Brain microvascular endothelial cell (primary cell): ENCODE measurements at regions not wholly inside any gene's neighbourhood (a gene's known extent, or its start where the extent isn't known, plus 50 kb on each side); places are given as distances from the start of the nearest gene placed in this dataset.

Source experiments
- DNase-seq: peaks from one replicate; pipeline ENCODE4 v3.0.0-alpha.2; 2020
- H3K27ac ChIP-seq: fragments of 250-450 bp; sonication (Bioruptor Pico); 2 replicates; pipeline ENCODE4 v1.5.1; 2020; ENCODE audit warnings: mild to moderate bottlenecking, moderate library complexity
- H3K27me3 ChIP-seq: fragments of 250-450 bp; sonication (Bioruptor Pico); replicated peaks from 2 replicates; pipeline ENCODE4 v1.5.1; 2020; ENCODE audit warnings: mild to moderate bottlenecking
- H3K36me3 ChIP-seq: fragments of 250-450 bp; sonication (Bioruptor Pico); replicated peaks from 2 replicates; pipeline ENCODE4 v1.5.1; 2020; ENCODE audit warnings: mild to moderate bottlenecking
- H3K4me3 ChIP-seq: 2 replicates; pipeline ENCODE4 v1.5.1; 2011; ENCODE audit warnings: low read depth, mild to moderate bottlenecking, control low read depth, low read length, moderate library complexity
- in situ Hi-C: cut with HindIII; loops from 2 replicates; pipeline ENCODE4 v1.10.0; 2017; ENCODE audit warnings: low sequenced_read_pairs, low pct_ligation_motif_present
- TF ChIP-seq, protein P1 (sequence below): IDR thresholded peaks from 2 replicates; pipeline ENCODE4 v1.5.1; 2011; ENCODE audit warnings: low read depth, mild to moderate bottlenecking, moderate library complexity, low read length, control low read depth, inconsistent platforms; ENCODE audit errors: missing control alignments

- peak overlapping the region; percentile 51 for H3K27ac ChIP-seq
- TF ChIP-seq, protein P1, sequence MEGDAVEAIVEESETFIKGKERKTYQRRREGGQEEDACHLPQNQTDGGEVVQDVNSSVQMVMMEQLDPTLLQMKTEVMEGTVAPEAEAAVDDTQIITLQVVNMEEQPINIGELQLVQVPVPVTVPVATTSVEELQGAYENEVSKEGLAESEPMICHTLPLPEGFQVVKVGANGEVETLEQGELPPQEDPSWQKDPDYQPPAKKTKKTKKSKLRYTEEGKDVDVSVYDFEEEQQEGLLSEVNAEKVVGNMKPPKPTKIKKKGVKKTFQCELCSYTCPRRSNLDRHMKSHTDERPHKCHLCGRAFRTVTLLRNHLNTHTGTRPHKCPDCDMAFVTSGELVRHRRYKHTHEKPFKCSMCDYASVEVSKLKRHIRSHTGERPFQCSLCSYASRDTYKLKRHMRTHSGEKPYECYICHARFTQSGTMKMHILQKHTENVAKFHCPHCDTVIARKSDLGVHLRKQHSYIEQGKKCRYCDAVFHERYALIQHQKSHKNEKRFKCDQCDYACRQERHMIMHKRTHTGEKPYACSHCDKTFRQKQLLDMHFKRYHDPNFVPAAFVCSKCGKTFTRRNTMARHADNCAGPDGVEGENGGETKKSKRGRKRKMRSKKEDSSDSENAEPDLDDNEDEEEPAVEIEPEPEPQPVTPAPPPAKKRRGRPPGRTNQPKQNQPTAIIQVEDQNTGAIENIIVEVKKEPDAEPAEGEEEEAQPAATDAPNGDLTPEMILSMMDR: peak; percentile 75
- no peaks in the 10 kb centered on the region for H3K27me3 ChIP-seq
- in situ Hi-C loops: no loop called here
- no peak overlapping the region for H3K4me3 ChIP-seq
- DNase-seq: peak; percentile 87
- no peaks in the 10 kb centered on the region for H3K36me3 ChIP-seq
Measured at GRCh38 chr20:43844778-43845614, 69.7 kb upstream of the TOX2 start.

DNA sequence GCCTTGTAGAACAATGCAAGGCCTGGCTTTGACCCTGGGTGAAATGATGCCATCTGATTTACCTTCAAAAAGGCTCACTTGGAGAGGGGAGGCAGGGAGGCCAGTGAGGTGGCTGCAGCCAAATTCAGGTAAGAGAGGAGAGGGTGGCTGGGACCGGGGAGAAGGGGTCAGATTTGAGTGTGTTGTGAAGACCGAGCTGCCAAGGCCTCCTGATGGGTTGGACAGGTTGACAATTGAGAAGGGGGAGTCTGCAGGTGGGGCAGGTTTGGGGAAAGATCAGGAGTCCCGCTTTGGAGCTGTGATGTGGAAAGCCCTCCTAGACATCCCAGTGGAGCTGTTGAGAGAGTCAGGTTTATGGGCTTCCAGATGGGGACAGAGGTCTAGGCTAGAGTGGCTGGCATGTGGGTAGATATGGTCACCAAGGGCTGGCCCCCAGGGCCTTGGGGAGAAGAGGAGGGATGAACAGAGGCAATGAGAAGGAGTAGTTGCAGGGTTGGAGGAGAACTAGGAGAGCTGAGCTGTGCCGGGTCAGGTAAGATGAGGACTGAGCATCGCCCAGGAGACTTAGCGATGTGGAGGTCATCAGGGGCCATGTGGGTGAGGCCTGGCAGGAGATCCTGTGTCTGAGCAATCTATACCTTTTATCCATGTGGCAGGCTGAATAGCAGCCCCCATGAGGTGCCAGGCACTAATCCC, 70.5 kb upstream of the TOX2 start:
- Histone ChIP-seq H3K27ac (peak overlapping the region; percentile 13), H3K27me3 (no peaks in the 10 kb centered on the region), H3K4me3 (no peak overlapping the region), H3K36me3 (no peaks in the 10 kb centered on the region)
- TF ChIP-seq, protein P1: no peak
- in situ Hi-C loops: no loop called here
- DNase-seq: no peak

DNA sequence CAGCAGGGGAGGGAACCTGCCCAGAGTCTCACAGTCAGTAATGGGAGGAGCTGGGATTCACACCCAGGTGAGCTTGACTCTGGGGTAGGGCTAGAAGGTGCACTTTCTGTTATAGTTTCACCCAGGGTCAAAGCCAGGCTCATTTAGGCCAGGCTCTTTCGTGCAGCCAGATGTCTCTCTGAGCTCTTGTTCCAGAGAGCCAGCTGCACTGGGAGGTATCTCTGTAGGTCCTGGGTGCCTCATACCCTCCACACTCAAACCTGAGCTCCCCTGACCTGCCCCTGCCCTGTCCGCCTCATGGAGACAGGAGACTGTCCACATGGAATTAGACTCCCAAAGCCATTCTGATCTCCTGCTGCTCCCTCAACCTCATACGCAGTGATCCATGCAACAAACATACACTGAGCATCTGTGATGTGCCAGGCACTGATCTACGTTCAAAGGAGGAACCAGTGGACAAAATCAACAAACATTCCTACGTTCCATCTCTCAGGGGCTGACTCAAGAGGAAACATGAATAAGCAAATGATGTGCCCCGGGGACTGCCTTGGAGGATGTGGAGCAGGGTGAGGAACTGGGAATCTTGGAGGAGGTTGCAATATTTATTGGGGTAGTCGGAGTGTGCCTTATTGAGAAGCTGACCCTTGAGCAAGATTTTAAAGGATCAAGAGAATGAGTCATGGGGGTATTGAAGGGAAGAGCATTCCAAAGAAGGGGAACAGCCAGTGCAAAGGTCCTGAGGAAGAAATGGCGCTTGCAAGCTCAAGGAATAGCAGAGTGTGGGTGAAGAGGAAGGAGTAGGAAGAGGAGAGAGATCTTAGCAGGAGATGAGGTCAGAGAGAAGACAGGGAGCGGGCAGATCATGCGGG, 71.3 kb upstream of the TOX2 start:
- peak overlapping the region; percentile 44 for H3K27ac ChIP-seq
- no peaks in the 10 kb centered on the region for H3K36me3 ChIP-seq
- TF ChIP-seq, protein P1: no peak
- peak; percentile 75 for DNase-seq
- H3K27me3 ChIP-seq: no peaks in the 10 kb centered on the region
- no peak overlapping the region for H3K4me3 ChIP-seq
- in situ Hi-C loops: no loop called here

DNA sequence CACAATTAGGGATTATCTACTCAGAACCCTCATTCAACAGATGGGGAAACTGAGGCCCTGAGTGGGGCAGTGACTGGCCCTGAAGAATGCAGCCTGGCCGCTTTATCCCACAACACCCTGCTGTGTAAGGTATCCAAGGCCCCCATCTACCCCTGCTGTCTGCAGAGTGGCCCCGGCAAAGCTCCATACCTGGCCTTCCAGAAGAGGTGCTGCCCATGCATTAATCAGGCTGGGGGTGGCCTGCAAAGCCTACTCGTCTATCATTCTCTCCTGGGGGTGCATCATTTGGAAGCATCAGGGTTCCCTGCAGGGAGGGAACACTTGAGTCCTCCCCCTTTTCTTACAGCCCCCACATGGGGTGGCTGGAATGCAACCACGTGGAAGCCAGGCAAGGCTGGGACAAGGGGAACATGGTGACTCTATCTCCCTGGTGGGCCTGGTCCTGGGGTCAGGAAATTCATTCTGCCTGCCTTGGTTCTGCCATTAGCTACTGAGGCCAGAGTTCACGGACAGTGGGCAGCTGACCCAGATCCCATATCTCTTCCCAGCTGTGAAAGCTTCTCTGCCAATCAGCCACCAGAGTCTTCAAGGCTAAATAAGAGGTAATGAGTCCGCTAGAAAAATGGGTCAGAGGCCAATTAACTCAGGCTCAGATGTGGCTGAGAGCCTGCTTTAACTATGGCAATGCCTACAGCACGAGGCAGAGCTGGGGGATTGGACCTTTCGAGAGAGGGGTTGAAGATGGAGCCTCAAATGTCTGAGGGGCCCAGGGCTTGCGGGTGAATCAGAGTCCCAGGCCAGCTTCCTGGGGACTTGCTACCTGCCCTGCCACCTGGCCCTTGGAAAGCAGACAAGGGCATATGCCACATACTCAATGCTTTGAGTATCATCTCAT, 72.3 kb upstream of the TOX2 start:
- in situ Hi-C loops: no loop called here
- DNase-seq: no peak
- TF ChIP-seq, protein P1: no peak
- Histone ChIP-seq H3K36me3 (no peaks in the 10 kb centered on the region), H3K27ac (no peak overlapping the region), H3K4me3 (no peak overlapping the region), H3K27me3 (no peaks in the 10 kb centered on the region)
